ENCODE measurements at regions not wholly inside any gene's neighbourhood (a gene's known extent, or its start where the extent isn't known, plus 50 kb on each side); places are given as distances from the start of the nearest gene placed in this dataset.

DNA sequence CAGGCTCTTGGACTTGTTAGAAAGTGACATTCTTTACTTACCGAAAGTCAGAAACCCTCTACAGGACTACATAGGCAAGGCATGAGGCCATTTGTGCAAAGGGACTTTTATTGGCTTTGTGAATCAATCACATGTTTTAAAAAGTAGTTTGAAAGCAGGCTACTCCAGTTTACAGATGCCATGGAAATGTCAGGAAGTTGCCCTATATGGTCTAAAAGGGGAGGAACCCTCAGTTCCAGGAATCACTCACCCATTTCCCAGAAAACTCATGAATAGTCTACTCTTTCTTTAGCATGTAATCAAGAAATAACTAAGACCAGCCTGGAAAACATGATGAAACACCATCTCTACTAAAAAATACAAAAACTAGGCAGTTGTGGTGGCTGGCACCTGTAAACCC lies 51.0 kb upstream of the MKRN3 start:
- DNase-seq = no peak

- no peak for DNase-seq
Measured at GRCh38 chr15:23506762-23507161, 58.7 kb upstream of the MKRN3 start.

GRCh38 chr15:23503980-23504379 lies 56.9 kb upstream of the GOLGA6L2 start:
- DNase-seq = no peak

- DNase-seq = no peak
Measured at GRCh38 chr15:23503576-23503975, 56.5 kb upstream of the GOLGA6L2 start.

DNA sequence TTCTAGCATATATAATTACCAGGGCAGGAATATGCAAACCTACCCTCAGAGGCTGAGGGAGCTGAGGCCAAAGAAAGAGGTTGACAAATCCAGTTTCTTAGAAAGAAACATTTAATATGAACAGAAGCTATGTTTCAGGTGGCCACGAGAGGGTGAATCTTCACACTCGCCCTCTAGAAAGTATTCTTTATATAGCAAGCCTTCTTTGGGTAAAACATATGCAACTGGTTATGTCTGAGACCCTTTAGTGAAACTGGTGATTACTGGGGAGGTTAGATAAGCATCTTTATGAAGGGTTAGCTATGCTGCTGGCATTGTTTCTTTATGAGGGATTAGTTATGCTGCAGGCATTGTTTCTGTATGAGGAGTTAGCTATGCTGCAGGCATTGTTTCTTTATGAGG lies 50.7 kb upstream of the GOLGA6L2 start:
- peak in 3 of 14 donors; percentile 1 to 8 (median 4) for DNase-seq

Measured in C1 segment of cervical spinal cord (tissue), 14 donors.